ENCODE measurements at regions not wholly inside any gene's neighbourhood (a gene's known extent, or its start where the extent isn't known, plus 50 kb on each side); places are given as distances from the start of the nearest gene placed in this dataset.

DNA sequence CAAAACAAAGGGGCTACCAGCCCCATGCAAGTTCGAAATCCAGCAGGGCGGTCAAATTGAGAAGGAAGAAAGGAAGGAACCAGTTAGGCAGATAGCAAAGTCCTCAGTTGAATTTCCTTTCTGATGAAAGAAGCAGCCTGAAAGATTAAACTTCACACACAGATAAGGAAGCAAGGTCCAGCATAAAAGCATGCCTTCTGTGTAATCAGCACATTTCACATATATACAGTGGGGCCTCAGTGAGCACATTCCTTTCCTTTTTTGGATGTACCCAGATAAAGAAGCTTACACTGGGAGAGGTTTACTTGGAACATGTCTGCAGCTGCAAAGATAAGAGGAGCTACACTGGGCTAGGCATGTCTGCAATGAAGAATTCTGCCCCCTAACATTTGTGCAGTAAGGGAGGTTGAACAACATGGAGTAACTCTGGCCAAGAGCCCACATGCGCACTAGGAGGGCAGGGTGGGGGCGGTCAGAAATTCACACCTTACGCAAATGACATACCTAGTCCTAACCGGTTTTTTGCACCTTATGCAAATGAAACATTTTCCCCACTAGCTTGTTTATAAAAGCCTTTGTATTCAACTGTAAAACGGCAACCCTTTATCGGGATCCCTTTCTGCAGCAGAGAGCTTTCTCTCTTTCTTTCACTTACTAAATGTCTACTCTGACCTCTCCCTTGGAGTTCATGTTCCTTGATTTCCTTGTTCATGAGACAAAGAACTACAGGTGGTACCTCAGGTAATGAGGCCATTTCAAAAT lies 149.7 kb upstream of the FBXL17 start:
- TF ChIP-seq, protein P1, sequence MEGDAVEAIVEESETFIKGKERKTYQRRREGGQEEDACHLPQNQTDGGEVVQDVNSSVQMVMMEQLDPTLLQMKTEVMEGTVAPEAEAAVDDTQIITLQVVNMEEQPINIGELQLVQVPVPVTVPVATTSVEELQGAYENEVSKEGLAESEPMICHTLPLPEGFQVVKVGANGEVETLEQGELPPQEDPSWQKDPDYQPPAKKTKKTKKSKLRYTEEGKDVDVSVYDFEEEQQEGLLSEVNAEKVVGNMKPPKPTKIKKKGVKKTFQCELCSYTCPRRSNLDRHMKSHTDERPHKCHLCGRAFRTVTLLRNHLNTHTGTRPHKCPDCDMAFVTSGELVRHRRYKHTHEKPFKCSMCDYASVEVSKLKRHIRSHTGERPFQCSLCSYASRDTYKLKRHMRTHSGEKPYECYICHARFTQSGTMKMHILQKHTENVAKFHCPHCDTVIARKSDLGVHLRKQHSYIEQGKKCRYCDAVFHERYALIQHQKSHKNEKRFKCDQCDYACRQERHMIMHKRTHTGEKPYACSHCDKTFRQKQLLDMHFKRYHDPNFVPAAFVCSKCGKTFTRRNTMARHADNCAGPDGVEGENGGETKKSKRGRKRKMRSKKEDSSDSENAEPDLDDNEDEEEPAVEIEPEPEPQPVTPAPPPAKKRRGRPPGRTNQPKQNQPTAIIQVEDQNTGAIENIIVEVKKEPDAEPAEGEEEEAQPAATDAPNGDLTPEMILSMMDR (IDR thresholded peaks at IDR 0.05; ENCODE audit: low read length) = no peak
- no peak for TF ChIP-seq EZH2 (optimal IDR thresholded peaks at IDR 0.05; ENCODE audit: low read depth, low read length)
- no peak for TF ChIP-seq EZH2phosphoT487 (IDR thresholded peaks at IDR 0.05; ENCODE audit: low read length)
